Gastrocnemius medialis (tissue), 4 donors: ENCODE measurements at regions not wholly inside any gene's neighbourhood (a gene's known extent, or its start where the extent isn't known, plus 50 kb on each side); places are given as distances from the start of the nearest gene placed in this dataset.

Experiments
- POLR2A ChIP-seq, 2 donors: fragments of 450-650 bp; IDR thresholded peaks; one replicate each; pipeline ENCODE4 v1.6.1; 2017; ENCODE audit warnings: antibody characterized with exemption in 2 of 2, mild to moderate bottlenecking in 2 of 2, moderate library complexity in 2 of 2
- TF ChIP-seq, protein P1 (sequence below), 5 experiments: fragments of 450-650 bp in 3 of 5; fragments of 200-600 bp in 2 of 5; sonication (generic) in 2 of 5; IDR thresholded peaks in 4 of 5; conservative IDR thresholded peaks in 1 of 5; 1 replicate in 4 of 5; 2 replicates in 1 of 5; pipeline ENCODE4 v1.5.1; 2016 to 2019; ENCODE audit warnings: antibody characterized with exemption in 5 of 5, mild to moderate bottlenecking in 3 of 5, moderate library complexity in 3 of 5

DNA sequence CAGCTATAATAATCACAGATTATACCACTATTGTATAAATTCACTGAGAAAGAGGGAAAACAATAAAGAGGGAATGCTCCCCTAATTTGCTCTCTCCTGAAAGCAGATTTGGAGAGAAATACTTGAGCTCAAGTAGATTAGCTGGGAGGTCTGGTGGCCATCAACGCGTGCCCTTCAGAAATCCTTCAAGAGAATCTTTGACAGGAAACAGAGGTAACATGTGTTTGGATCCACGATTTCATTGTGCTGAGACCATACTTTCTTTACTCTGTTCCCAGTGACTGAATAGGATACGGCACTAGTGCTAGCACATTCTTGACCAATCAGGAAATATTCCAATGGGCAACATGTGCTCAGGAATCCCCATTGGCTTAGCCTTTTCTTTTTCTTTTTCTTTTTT is 1395.3 kb downstream of the RAPGEF2 start:
- TF ChIP-seq, protein P1, sequence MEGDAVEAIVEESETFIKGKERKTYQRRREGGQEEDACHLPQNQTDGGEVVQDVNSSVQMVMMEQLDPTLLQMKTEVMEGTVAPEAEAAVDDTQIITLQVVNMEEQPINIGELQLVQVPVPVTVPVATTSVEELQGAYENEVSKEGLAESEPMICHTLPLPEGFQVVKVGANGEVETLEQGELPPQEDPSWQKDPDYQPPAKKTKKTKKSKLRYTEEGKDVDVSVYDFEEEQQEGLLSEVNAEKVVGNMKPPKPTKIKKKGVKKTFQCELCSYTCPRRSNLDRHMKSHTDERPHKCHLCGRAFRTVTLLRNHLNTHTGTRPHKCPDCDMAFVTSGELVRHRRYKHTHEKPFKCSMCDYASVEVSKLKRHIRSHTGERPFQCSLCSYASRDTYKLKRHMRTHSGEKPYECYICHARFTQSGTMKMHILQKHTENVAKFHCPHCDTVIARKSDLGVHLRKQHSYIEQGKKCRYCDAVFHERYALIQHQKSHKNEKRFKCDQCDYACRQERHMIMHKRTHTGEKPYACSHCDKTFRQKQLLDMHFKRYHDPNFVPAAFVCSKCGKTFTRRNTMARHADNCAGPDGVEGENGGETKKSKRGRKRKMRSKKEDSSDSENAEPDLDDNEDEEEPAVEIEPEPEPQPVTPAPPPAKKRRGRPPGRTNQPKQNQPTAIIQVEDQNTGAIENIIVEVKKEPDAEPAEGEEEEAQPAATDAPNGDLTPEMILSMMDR (IDR thresholded peaks at IDR 0.05 in 4 of 5, conservative IDR thresholded peaks at IDR 0.05 in 1 of 5) = no peak
- TF ChIP-seq POLR2A (IDR thresholded peaks at IDR 0.05) = no peak
